ENCODE measurements at regions not wholly inside any gene's neighbourhood (a gene's known extent, or its start where the extent isn't known, plus 50 kb on each side); places are given as distances from the start of the nearest gene placed in this dataset.
"Not testable (repeated sequence)": the region's sequence is repeated elsewhere in the genome, so short reads cannot be mapped to it uniquely, and the experiment has no call there.

GRCh38 chr4:189806506-189806905 lies 134.2 kb upstream of the FRG1 start:
- H2AFZ ChIP-seq (ENCODE audit: low read length, unreplicated experiment), result no peak overlapping the region
- no peaks in the 10 kb centered on the region for H3K4me1 ChIP-seq (ENCODE audit: control insufficient read depth, insufficient read depth, low read length, unreplicated experiment)
- no peaks in the 10 kb centered on the region for H3K27me3 ChIP-seq (ENCODE audit: insufficient read depth, low read length)
- H3K36me3 ChIP-seq (ENCODE audit: insufficient read depth, low read length), result no peaks in the 10 kb centered on the region
- H3K27ac ChIP-seq (ENCODE audit: low read depth, low read length), result no peak overlapping the region
- H3K4me3 ChIP-seq (ENCODE audit: low read depth, low read length), result no peak overlapping the region
- no peaks in the 10 kb centered on the region for H3K79me2 ChIP-seq (ENCODE audit: control insufficient read depth, insufficient read depth, low read length, unreplicated experiment)

GRCh38 chr4:189807031-189807430 lies 133.6 kb upstream of the FRG1 start:
- no peaks in the 10 kb centered on the region for H3K27me3 ChIP-seq (ENCODE audit: insufficient read depth, low read length)
- no peak overlapping the region for H3K27ac ChIP-seq (ENCODE audit: low read depth, low read length)
- H3K36me3 ChIP-seq (ENCODE audit: insufficient read depth, low read length), result no peaks in the 10 kb centered on the region
- H3K79me2 ChIP-seq (ENCODE audit: control insufficient read depth, insufficient read depth, low read length, unreplicated experiment), result no peaks in the 10 kb centered on the region
- no peaks in the 10 kb centered on the region for H3K4me1 ChIP-seq (ENCODE audit: control insufficient read depth, insufficient read depth, low read length, unreplicated experiment)
- no peak overlapping the region for H3K4me3 ChIP-seq (ENCODE audit: low read depth, low read length)
- no peak overlapping the region for H2AFZ ChIP-seq (ENCODE audit: low read length, unreplicated experiment)

- H3K4me3 ChIP-seq (ENCODE audit: low read depth, low read length), result no peak overlapping the region
- no peaks in the 10 kb centered on the region for H3K27me3 ChIP-seq (ENCODE audit: insufficient read depth, low read length)
- H3K36me3 ChIP-seq (ENCODE audit: insufficient read depth, low read length), result no peaks in the 10 kb centered on the region
- H2AFZ ChIP-seq (ENCODE audit: low read length, unreplicated experiment), result no peak overlapping the region
- no peaks in the 10 kb centered on the region for H3K4me1 ChIP-seq (ENCODE audit: control insufficient read depth, insufficient read depth, low read length, unreplicated experiment)
- no peak overlapping the region for H3K27ac ChIP-seq (ENCODE audit: low read depth, low read length)
- H3K79me2 ChIP-seq (ENCODE audit: control insufficient read depth, insufficient read depth, low read length, unreplicated experiment), result no peaks in the 10 kb centered on the region
Observed at GRCh38 chr4:189809241-189809735, 131.4 kb upstream of the FRG1 start.

GRCh38 chr4:189809839-189810238 lies 130.8 kb upstream of the FRG1 start:
- Histone ChIP-seq H3K79me2 (ENCODE audit: control insufficient read depth, insufficient read depth, low read length, unreplicated experiment) (no peaks in the 10 kb centered on the region), H3K27ac (ENCODE audit: low read depth, low read length) (no peak overlapping the region), H3K27me3 (ENCODE audit: insufficient read depth, low read length) (no peaks in the 10 kb centered on the region), H3K36me3 (ENCODE audit: insufficient read depth, low read length) (no peaks in the 10 kb centered on the region), H2AFZ (ENCODE audit: low read length, unreplicated experiment) (no peak overlapping the region), H3K4me3 (ENCODE audit: low read depth, low read length) (no peak overlapping the region), H3K4me1 (ENCODE audit: control insufficient read depth, insufficient read depth, low read length, unreplicated experiment) (no peaks in the 10 kb centered on the region)

- not testable (repeated sequence) for H3K27ac ChIP-seq (ENCODE audit: low read depth, low read length); H3K27me3 ChIP-seq (ENCODE audit: insufficient read depth, low read length); H3K79me2 ChIP-seq (ENCODE audit: control insufficient read depth, insufficient read depth, low read length, unreplicated experiment)
Observed at GRCh38 chr4:189810318-189811181, 130.1 kb upstream of the FRG1 start.

GRCh38 chr4:189815404-189816192 lies 125.1 kb upstream of the FRG1 start:
- Histone ChIP-seq H3K79me2 (ENCODE audit: control insufficient read depth, insufficient read depth, low read length, unreplicated experiment) (no peaks in the 10 kb centered on the region), H2AFZ (ENCODE audit: low read length, unreplicated experiment) (no peak overlapping the region), H3K27me3 (ENCODE audit: insufficient read depth, low read length) (no peaks in the 10 kb centered on the region), H3K4me1 (ENCODE audit: control insufficient read depth, insufficient read depth, low read length, unreplicated experiment) (no peaks in the 10 kb centered on the region), H3K27ac (ENCODE audit: low read depth, low read length) (no peak overlapping the region), H3K4me3 (ENCODE audit: low read depth, low read length) (no peak overlapping the region), H3K36me3 (ENCODE audit: insufficient read depth, low read length) (no peaks in the 10 kb centered on the region)

More at GRCh38 chr4:189810318-189811181, 130.1 kb upstream of the FRG1 start:
- not testable (repeated sequence) for H3K4me1 ChIP-seq (ENCODE audit: control insufficient read depth, insufficient read depth, low read length, unreplicated experiment); H3K4me3 ChIP-seq (ENCODE audit: low read depth, low read length); H3K36me3 ChIP-seq (ENCODE audit: insufficient read depth, low read length); H2AFZ ChIP-seq (ENCODE audit: low read length, unreplicated experiment)

- no peaks in the 10 kb centered on the region for H3K79me2 ChIP-seq (ENCODE audit: control insufficient read depth, insufficient read depth, low read length, unreplicated experiment)
- no peak overlapping the region for H2AFZ ChIP-seq (ENCODE audit: low read length, unreplicated experiment)
- no peaks in the 10 kb centered on the region for H3K36me3 ChIP-seq (ENCODE audit: insufficient read depth, low read length)
- no peak overlapping the region for H3K4me3 ChIP-seq (ENCODE audit: low read depth, low read length)
- no peaks in the 10 kb centered on the region for H3K4me1 ChIP-seq (ENCODE audit: control insufficient read depth, insufficient read depth, low read length, unreplicated experiment)
- H3K27me3 ChIP-seq (ENCODE audit: insufficient read depth, low read length), result no peaks in the 10 kb centered on the region
- no peak overlapping the region for H3K27ac ChIP-seq (ENCODE audit: low read depth, low read length)
Observed at GRCh38 chr4:189822326-189822725, 118.3 kb upstream of the FRG1 start.

DNA sequence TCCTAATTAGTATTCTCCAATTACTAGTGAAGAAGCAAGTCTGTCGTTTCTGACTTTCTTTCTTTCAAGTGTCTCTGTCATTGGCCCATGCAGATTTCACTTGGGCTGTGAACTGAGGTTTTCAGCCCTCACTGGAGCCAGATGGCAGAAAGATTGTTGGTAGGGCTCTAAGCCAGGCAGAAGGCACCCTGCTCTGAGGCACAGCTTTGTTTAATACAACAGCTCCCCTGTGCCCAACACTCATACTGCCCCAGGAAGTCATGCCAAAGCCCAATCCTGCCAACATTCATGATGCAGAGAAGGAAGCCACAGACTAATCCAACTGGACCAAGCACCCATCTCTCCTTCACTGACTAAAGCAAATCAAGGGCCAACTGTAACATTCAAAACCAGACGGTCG lies 117.1 kb upstream of the FRG1 start:
- Histone ChIP-seq H2AFZ (ENCODE audit: low read length, unreplicated experiment) (no peak overlapping the region), H3K79me2 (ENCODE audit: control insufficient read depth, insufficient read depth, low read length, unreplicated experiment) (no peaks in the 10 kb centered on the region), H3K27ac (ENCODE audit: low read depth, low read length) (no peak overlapping the region), H3K4me1 (ENCODE audit: control insufficient read depth, insufficient read depth, low read length, unreplicated experiment) (no peaks in the 10 kb centered on the region), H3K4me3 (ENCODE audit: low read depth, low read length) (no peak overlapping the region), H3K36me3 (ENCODE audit: insufficient read depth, low read length) (no peaks in the 10 kb centered on the region), H3K27me3 (ENCODE audit: insufficient read depth, low read length) (no peaks in the 10 kb centered on the region)

- Histone ChIP-seq H2AFZ (ENCODE audit: low read length, unreplicated experiment) (no peak overlapping the region), H3K4me3 (ENCODE audit: low read depth, low read length) (no peak overlapping the region), H3K27ac (ENCODE audit: low read depth, low read length) (no peak overlapping the region), H3K79me2 (ENCODE audit: control insufficient read depth, insufficient read depth, low read length, unreplicated experiment) (no peaks in the 10 kb centered on the region), H3K27me3 (ENCODE audit: insufficient read depth, low read length) (no peaks in the 10 kb centered on the region), H3K36me3 (ENCODE audit: insufficient read depth, low read length) (no peaks in the 10 kb centered on the region), H3K4me1 (ENCODE audit: control insufficient read depth, insufficient read depth, low read length, unreplicated experiment) (no peaks in the 10 kb centered on the region)
Observed at GRCh38 chr4:189825466-189825865, 115.2 kb upstream of the FRG1 start.

DNA sequence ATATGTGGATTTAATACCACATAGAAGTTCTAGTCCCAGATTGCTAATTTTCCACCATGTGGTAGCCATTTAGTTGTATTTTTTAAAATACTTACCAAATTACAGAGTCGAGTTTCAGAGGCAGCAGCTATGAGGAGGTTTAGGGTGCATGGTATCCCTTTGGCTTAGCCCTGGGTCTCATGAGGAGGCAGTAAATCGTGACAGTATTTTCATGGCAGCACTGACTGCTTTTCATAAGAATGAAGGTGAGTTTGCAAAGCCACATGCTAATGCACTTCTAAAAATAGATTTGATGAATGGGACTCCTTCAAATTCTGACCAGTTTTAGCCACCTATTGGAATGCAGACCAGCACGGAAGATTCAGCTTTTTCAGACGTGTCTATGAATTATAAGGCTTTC lies 114.0 kb upstream of the FRG1 start:
- Histone ChIP-seq H2AFZ (ENCODE audit: low read length, unreplicated experiment) (no peak overlapping the region), H3K4me1 (ENCODE audit: control insufficient read depth, insufficient read depth, low read length, unreplicated experiment) (no peaks in the 10 kb centered on the region), H3K27me3 (ENCODE audit: insufficient read depth, low read length) (no peaks in the 10 kb centered on the region), H3K36me3 (ENCODE audit: insufficient read depth, low read length) (no peaks in the 10 kb centered on the region), H3K79me2 (ENCODE audit: control insufficient read depth, insufficient read depth, low read length, unreplicated experiment) (no peaks in the 10 kb centered on the region), H3K27ac (ENCODE audit: low read depth, low read length) (no peak overlapping the region), H3K4me3 (ENCODE audit: low read depth, low read length) (no peak overlapping the region)
